OCI-LY1 (cell line): ENCODE measurements at regions not wholly inside any gene's neighbourhood (a gene's known extent, or its start where the extent isn't known, plus 50 kb on each side); places are given as distances from the start of the nearest gene placed in this dataset.

Experiments
- H2AFZ ChIP-seq: fragments of 200-600 bp; sonication (generic), shearing (Covaris generic); 2 replicates; pipeline ENCODE4 v1.6.0; 2014; ENCODE audit warnings: antibody characterized with exemption, mild to moderate bottlenecking, low read length
- H3F3A ChIP-seq: fragments of 200-600 bp; sonication (generic), shearing (Covaris generic); 2 replicates; pipeline ENCODE4 v1.6.0; 2014; ENCODE audit warnings: mild to moderate bottlenecking, antibody characterized with exemption, low read length, moderate library complexity; ENCODE audit not compliant: insufficient read depth
- H3K27ac ChIP-seq: fragments of 200-600 bp; sonication (generic); 2 replicates; pipeline ENCODE4 v1.5.1; 2014; ENCODE audit warnings: low read length, mixed run types, mild to moderate bottlenecking, low read depth; ENCODE audit not compliant: poor library complexity, severe bottlenecking
- H3K27me3 ChIP-seq: fragments of 200-600 bp; sonication (generic); 2 replicates; pipeline ENCODE4 v1.6.0; 2014; ENCODE audit warnings: antibody characterized with exemption, mild to moderate bottlenecking, low read length, moderate library complexity; ENCODE audit not compliant: insufficient read depth
- H3K36me3 ChIP-seq: fragments of 200-600 bp; sonication (generic); 2 replicates; pipeline ENCODE4 v1.6.1; 2014; ENCODE audit warnings: mild to moderate bottlenecking, antibody characterized with exemption, low read length, moderate library complexity, mixed read lengths; ENCODE audit not compliant: insufficient read depth
- H3K4me1 ChIP-seq: fragments of 200-600 bp; sonication (generic); 2 replicates; pipeline ENCODE4 v1.5.1; 2014; ENCODE audit warnings: mild to moderate bottlenecking, low read length, moderate library complexity; ENCODE audit not compliant: insufficient read depth, severe bottlenecking
- H3K4me2 ChIP-seq: fragments of 200-600 bp; sonication (generic), shearing (Covaris generic); 2 replicates; pipeline ENCODE4 v1.6.1; 2014; ENCODE audit warnings: low read length
- H3K4me3 ChIP-seq: fragments of 200-600 bp; sonication (generic); 2 replicates; pipeline ENCODE4 v1.5.1; 2014; ENCODE audit warnings: low read length, low read depth, mild to moderate bottlenecking, mixed read lengths; ENCODE audit not compliant: poor library complexity, severe bottlenecking
- H3K79me2 ChIP-seq: fragments of 200-600 bp; shearing (Covaris generic); 2 replicates; pipeline ENCODE4 v1.6.1; 2016; ENCODE audit warnings: mixed run types, low read length, mixed read lengths; ENCODE audit not compliant: insufficient read depth
- H3K9ac ChIP-seq: fragments of 200-600 bp; sonication (generic), shearing (Covaris generic); 2 replicates; pipeline ENCODE4 v1.6.1; 2014; ENCODE audit warnings: mild to moderate bottlenecking, low read length, mixed read lengths
- H3K9me2 ChIP-seq: fragments of 200-600 bp; sonication (generic), shearing (Covaris generic); 2 replicates; pipeline ENCODE4 v1.6.1; 2014; ENCODE audit warnings: low read depth, mild to moderate bottlenecking, low read length, mixed read lengths
- H3K9me3 ChIP-seq: fragments of 200-600 bp; shearing (Covaris generic); 2 replicates; pipeline ENCODE4 v1.6.1; 2014; ENCODE audit warnings: low read length, mixed read lengths
- H4K20me1 ChIP-seq: fragments of 200-600 bp; sonication (generic), shearing (Covaris generic); 2 replicates; pipeline ENCODE4 v1.6.0; 2016; ENCODE audit warnings: mild to moderate bottlenecking, low read length; ENCODE audit not compliant: insufficient read depth
- EZH2 ChIP-seq: fragments of 200-600 bp; sonication (generic), shearing (Covaris generic); IDR thresholded peaks from 2 replicates; pipeline ENCODE4 v1.8.0; 2017; ENCODE audit warnings: borderline replicate concordance, mixed run types, mild to moderate bottlenecking, antibody characterized with exemption, low read length, moderate library complexity, mixed read lengths
- TF ChIP-seq, protein P1 (sequence below): fragments of 200-600 bp; sonication (generic), shearing (Covaris generic); IDR thresholded peaks from 2 replicates; pipeline ENCODE4 v1.5.1; 2017; ENCODE audit warnings: mild to moderate bottlenecking, antibody characterized with exemption, low read length, moderate library complexity, mixed read lengths

DNA sequence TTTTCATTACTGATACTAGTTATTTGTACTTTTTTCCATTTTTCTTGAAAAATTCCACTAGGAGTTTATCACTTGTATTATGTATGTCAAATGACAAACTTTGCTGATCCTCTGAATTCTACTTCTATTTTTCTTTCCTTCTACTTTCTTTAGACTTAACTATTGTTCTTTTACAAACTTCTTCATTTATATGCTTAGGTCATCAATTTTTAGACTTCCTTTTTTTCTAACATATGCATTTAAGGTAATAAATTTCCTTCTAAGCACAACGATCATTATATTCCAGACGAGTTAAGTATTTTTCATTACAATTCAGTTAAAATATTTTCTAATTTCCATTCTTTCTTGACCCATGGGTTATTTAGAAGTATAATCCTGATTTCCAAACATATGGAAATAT is 240.8 kb downstream of the NHLRC3 start:
- no peak overlapping the region for H3K4me3 ChIP-seq
- no peaks in the 10 kb centered on the region for H4K20me1 ChIP-seq
- H3K9me2 ChIP-seq: no peaks in the 10 kb centered on the region
- no peaks in the 10 kb centered on the region for H3F3A ChIP-seq
- no peak overlapping the region for H2AFZ ChIP-seq
- no peak overlapping the region for H3K4me2 ChIP-seq
- no peak overlapping the region for H3K9ac ChIP-seq
- no peaks in the 10 kb centered on the region for H3K27me3 ChIP-seq
- no peaks in the 10 kb centered on the region for H3K79me2 ChIP-seq
- H3K4me1 ChIP-seq: no peaks in the 10 kb centered on the region
- no peak for TF ChIP-seq EZH2
- H3K27ac ChIP-seq: no peak overlapping the region
- H3K9me3 ChIP-seq: no peaks in the 10 kb centered on the region
- H3K36me3 ChIP-seq: no peaks in the 10 kb centered on the region

DNA sequence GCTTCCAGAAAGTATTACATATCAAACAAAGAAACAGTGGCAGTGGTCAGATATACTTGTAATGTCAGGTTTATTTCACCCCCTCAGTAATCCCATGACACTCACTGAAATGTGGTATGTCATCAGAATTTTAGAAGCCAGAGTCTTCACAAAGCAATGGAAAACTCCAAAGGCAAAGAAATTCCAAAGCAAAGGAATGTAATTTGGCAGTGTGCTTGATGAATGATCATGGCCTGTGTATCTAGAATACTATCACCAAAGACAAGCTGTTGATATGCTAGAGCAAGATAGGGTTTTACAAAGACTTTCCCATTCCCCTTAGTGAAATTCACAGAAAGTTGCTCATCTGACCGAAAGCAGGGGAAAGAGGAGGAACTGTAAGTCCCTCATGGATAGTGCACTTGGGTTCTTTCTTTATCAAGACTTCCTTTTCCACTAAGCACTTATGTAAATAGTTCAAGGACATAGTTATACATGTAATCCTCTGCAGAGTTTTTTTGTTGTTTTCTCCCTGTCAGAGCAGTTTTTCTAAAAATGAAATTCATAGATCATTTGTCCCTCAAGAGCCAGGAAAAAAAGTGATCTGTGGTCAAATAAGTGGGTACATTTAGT is 243.4 kb downstream of the NHLRC3 start:
- Histone ChIP-seq H3K9ac (no peak overlapping the region), H2AFZ (no peak overlapping the region), H3K27me3 (no peaks in the 10 kb centered on the region), H3K79me2 (no peaks in the 10 kb centered on the region), H3F3A (no peaks in the 10 kb centered on the region), H4K20me1 (no peaks in the 10 kb centered on the region), H3K36me3 (no peaks in the 10 kb centered on the region), H3K9me2 (no peaks in the 10 kb centered on the region), H3K9me3 (no peaks in the 10 kb centered on the region), H3K4me2 (no peak overlapping the region), H3K4me3 (no peak overlapping the region), H3K27ac (no peak overlapping the region), H3K4me1 (no peaks in the 10 kb centered on the region)
- TF ChIP-seq, protein P1, sequence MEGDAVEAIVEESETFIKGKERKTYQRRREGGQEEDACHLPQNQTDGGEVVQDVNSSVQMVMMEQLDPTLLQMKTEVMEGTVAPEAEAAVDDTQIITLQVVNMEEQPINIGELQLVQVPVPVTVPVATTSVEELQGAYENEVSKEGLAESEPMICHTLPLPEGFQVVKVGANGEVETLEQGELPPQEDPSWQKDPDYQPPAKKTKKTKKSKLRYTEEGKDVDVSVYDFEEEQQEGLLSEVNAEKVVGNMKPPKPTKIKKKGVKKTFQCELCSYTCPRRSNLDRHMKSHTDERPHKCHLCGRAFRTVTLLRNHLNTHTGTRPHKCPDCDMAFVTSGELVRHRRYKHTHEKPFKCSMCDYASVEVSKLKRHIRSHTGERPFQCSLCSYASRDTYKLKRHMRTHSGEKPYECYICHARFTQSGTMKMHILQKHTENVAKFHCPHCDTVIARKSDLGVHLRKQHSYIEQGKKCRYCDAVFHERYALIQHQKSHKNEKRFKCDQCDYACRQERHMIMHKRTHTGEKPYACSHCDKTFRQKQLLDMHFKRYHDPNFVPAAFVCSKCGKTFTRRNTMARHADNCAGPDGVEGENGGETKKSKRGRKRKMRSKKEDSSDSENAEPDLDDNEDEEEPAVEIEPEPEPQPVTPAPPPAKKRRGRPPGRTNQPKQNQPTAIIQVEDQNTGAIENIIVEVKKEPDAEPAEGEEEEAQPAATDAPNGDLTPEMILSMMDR: no peak
- TF ChIP-seq EZH2: no peak

DNA sequence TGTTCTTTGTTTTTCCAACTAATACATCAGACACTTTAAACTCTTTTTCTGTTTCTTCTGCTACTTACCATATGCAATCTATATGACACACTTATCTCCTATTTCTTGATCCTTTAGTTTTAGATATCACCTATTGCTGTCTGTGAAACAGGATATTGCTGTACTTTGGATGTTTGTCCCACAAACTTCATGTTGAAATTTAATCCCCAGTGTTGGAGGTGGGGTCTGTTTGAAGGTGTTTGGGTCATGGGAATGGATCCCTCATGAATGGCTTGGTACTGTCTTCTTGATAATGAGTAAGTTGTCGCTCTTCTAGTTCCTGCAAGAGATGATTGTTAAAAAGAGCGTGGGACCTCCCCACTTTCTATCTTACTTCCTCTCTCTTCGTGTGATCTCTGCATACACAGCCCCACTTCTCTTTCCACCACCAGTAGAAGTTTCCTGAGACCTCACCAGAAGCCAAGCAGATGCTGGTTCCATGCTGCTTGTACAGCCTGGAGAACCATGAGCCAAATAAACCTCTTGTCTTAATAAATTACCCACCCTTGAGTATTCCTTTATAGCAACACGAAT is 244.2 kb downstream of the NHLRC3 start:
- Histone ChIP-seq H3K9me2 (no peaks in the 10 kb centered on the region), H3K36me3 (no peaks in the 10 kb centered on the region), H3K4me2 (no peak overlapping the region), H3K4me3 (no peak overlapping the region), H3K9ac (no peak overlapping the region), H4K20me1 (no peaks in the 10 kb centered on the region), H3K9me3 (peaks cover 3% of the 10 kb centered on the region; the same call in 1 of the 2 replicates), H3F3A (no peaks in the 10 kb centered on the region), H3K4me1 (no peaks in the 10 kb centered on the region), H3K27ac (no peak overlapping the region), H3K79me2 (no peaks in the 10 kb centered on the region), H3K27me3 (no peaks in the 10 kb centered on the region), H2AFZ (no peak overlapping the region)
- TF ChIP-seq EZH2: no peak
- TF ChIP-seq, protein P1: no peak

DNA sequence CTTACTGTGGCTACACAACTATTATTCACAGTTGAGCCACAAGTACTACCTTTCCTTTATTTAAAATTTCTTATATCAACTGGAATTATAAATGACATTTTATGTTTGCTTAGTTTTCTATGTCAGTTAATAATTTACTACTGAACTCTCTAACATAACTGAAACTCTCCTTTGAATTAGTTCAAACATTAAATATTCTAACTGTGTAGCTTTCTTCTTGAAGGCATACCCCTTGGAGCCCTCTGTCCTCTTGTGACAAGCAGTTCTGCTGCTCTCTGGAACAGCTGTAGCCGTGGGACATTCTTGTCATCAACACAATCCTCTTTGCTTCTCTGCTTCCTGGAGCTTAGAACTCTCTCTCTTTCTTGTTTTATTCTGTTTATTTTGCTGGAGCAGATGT is 244.8 kb downstream of the NHLRC3 start:
- H3K27me3 ChIP-seq: no peaks in the 10 kb centered on the region

More for the DNA sequence above, 244.8 kb downstream of the NHLRC3 start:
- Histone ChIP-seq H3K4me2 (no peak overlapping the region), H3K9me3 (peaks cover 3% of the 10 kb centered on the region; the same call in 1 of the 2 replicates), H3K27ac (no peak overlapping the region), H3K79me2 (no peaks in the 10 kb centered on the region), H2AFZ (no peak overlapping the region), H3K4me3 (no peak overlapping the region), H3K9me2 (no peaks in the 10 kb centered on the region), H3K4me1 (no peaks in the 10 kb centered on the region), H3F3A (no peaks in the 10 kb centered on the region), H3K36me3 (no peaks in the 10 kb centered on the region), H4K20me1 (no peaks in the 10 kb centered on the region), H3K9ac (no peak overlapping the region)
- TF ChIP-seq, protein P1: no peak
- no peak for TF ChIP-seq EZH2
